OCI-LY3 (cell line): ENCODE measurements at regions not wholly inside any gene's neighbourhood (a gene's known extent, or its start where the extent isn't known, plus 50 kb on each side); places are given as distances from the start of the nearest gene placed in this dataset.

Experiments used
- H2AFZ ChIP-seq: fragments of 200-600, 300-600 bp; shearing (Covaris generic); 2 replicates; pipeline ENCODE4 v1.6.0; 2014; ENCODE audit warnings: antibody characterized with exemption, low read depth, low read length
- H3K27ac ChIP-seq: fragments of 200-600, 300-600 bp; sonication (generic); 2 replicates; pipeline ENCODE4 v1.5.1; 2014; ENCODE audit warnings: mild to moderate bottlenecking, low read length, moderate library complexity, mixed read lengths
- H3K27me3 ChIP-seq: fragments of 200-600, 300-600 bp; sonication (generic); 2 replicates; pipeline ENCODE4 v1.6.1; 2014; ENCODE audit warnings: low read depth, low read length, mixed read lengths
- H3K36me3 ChIP-seq: fragments of 200-600, 300-600 bp; sonication (generic); replicated peaks from 2 replicates; pipeline ENCODE3; 2014; ENCODE audit warnings: low read depth, low read length, mixed read lengths
- H3K4me1 ChIP-seq: fragments of 300-600, 200-600 bp; sonication (generic); 2 replicates; pipeline ENCODE4 v1.6.1; 2014; ENCODE audit warnings: low read length, mixed read lengths
- H3K4me2 ChIP-seq: fragments of 200-600, 300-600 bp; sonication (generic); 2 replicates; pipeline ENCODE4 v1.6.1; 2014; ENCODE audit warnings: low read length, mixed read lengths
- H3K4me3 ChIP-seq: fragments of 300-600, 200-600 bp; sonication (generic); 2 replicates; pipeline ENCODE4 v1.5.1; 2014; ENCODE audit warnings: antibody characterized with exemption, mild to moderate bottlenecking, low read length, moderate library complexity
- H3K79me2 ChIP-seq: fragments of 300-600, 200-600 bp; shearing (Covaris generic); 2 replicates; pipeline ENCODE4 v1.6.1; 2014; ENCODE audit warnings: mild to moderate bottlenecking, low read length, mixed read lengths
- H3K9ac ChIP-seq: fragments of 300-600, 200-600 bp; shearing (Covaris generic); 2 replicates; pipeline ENCODE4 v1.6.0; 2014; ENCODE audit warnings: mild to moderate bottlenecking, low read length, moderate library complexity
- H3K9me3 ChIP-seq: fragments of 200-600, 300-600 bp; shearing (Covaris generic); 2 replicates; pipeline ENCODE4 v1.6.1; 2014; ENCODE audit warnings: low read length, mixed read lengths; ENCODE audit not compliant: insufficient read depth
- H4K20me1 ChIP-seq: fragments of 200-600, 300-600 bp; sonication (generic); 2 replicates; pipeline ENCODE4 v1.6.1; 2016; ENCODE audit warnings: low read length, mixed read lengths; ENCODE audit not compliant: insufficient read depth
- EZH2phosphoT487 ChIP-seq: fragments of 200-600 bp; shearing (Covaris generic); IDR thresholded peaks from 2 replicates; pipeline ENCODE4 v1.6.1; 2018; ENCODE audit warnings: antibody characterized with exemption, mixed run types, low read depth
- TF ChIP-seq, protein P1 (sequence below): fragments of 200-600, 300-600 bp; sonication (generic); IDR thresholded peaks from 2 replicates; pipeline ENCODE4 v1.5.1; 2014; ENCODE audit warnings: antibody characterized with exemption, low read length, low read depth

DNA sequence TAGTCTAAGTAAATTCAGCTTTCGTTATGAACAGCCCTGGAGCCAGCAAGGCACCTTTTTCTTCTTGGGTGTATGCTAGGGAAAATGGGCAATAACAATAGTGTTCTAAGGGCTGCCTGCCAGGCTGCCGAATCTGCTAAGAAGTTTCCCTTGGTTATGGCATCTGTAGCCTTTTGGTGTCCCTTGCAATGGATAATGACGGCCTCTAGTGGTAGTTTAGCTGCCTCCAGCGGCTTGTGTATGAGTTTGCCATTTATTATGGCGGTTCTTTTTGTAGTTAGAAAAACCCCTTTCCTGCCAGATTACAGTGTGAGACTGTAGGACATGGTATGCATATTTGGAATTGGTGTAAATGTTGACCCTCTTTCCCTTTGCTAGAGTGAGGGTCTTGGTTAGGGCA, 78.9 kb upstream of the SPIN4 start:
- no peak overlapping the region for H3K27ac ChIP-seq
- no peak overlapping the region for H3K4me2 ChIP-seq

DNA sequence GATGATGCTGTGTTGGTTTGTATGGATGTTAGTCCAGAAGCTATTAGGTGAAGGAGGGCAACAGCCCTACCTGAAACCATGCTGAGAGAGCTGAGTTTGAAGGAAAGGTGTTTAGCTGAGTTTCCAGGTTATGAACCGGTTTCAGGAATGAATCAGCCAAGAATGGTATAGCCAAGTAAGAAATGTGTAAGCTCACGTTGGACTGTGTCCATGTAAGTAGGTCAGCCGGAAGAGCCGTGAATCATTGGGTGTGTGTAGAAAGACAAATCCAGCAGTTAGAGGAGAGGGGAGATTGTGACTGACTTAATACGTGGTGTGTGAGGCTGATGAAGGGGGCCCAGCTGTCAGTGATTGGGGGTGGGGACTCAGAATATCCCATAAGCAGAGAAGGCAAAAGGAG, 77.2 kb upstream of the SPIN4 start:
- TF ChIP-seq, protein P1, sequence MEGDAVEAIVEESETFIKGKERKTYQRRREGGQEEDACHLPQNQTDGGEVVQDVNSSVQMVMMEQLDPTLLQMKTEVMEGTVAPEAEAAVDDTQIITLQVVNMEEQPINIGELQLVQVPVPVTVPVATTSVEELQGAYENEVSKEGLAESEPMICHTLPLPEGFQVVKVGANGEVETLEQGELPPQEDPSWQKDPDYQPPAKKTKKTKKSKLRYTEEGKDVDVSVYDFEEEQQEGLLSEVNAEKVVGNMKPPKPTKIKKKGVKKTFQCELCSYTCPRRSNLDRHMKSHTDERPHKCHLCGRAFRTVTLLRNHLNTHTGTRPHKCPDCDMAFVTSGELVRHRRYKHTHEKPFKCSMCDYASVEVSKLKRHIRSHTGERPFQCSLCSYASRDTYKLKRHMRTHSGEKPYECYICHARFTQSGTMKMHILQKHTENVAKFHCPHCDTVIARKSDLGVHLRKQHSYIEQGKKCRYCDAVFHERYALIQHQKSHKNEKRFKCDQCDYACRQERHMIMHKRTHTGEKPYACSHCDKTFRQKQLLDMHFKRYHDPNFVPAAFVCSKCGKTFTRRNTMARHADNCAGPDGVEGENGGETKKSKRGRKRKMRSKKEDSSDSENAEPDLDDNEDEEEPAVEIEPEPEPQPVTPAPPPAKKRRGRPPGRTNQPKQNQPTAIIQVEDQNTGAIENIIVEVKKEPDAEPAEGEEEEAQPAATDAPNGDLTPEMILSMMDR, result no peak
- no peak for TF ChIP-seq EZH2phosphoT487
- Histone ChIP-seq H3K36me3 (no peaks in the 10 kb centered on the region), H3K4me1 (no peaks in the 10 kb centered on the region), H3K4me2 (no peak overlapping the region), H2AFZ (no peak overlapping the region), H4K20me1 (no peaks in the 10 kb centered on the region), H3K9me3 (no peaks in the 10 kb centered on the region), H3K27ac (no peak overlapping the region), H3K4me3 (no peak overlapping the region), H3K9ac (no peak overlapping the region), H3K79me2 (no peaks in the 10 kb centered on the region), H3K27me3 (no peaks in the 10 kb centered on the region)

More for the DNA sequence above, 78.9 kb upstream of the SPIN4 start:
- no peaks in the 10 kb centered on the region for H4K20me1 ChIP-seq
- no peak overlapping the region for H2AFZ ChIP-seq
- H3K9ac ChIP-seq, result no peak overlapping the region
- H3K79me2 ChIP-seq, result no peaks in the 10 kb centered on the region
- no peaks in the 10 kb centered on the region for H3K4me1 ChIP-seq
- no peaks in the 10 kb centered on the region for H3K9me3 ChIP-seq
- no peaks in the 10 kb centered on the region for H3K27me3 ChIP-seq
- no peak for TF ChIP-seq EZH2phosphoT487
- TF ChIP-seq, protein P1, result no peak
- H3K4me3 ChIP-seq, result no peak overlapping the region
- H3K36me3 ChIP-seq, result no peaks in the 10 kb centered on the region

DNA sequence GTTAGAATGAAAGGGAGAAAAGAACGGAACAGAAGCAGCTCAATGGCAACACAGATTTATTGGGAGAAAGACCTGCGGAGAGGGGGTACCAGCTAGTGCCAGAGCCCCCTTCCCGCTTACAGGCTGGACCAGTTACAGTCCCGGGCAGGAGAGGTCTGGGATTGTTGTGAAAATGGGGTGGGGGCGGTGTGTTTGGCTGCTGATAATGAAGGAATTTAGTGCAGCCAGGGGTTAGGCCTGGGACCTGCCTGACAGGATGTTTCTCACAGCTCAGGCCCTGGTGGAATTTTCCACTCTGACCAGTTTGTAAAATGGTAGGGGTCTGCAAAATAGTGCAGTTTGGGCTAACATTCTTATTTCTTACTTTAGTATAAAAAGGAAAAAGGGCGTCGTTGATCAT, 75.4 kb upstream of the SPIN4 start:
- Histone ChIP-seq H3K4me3 (no peak overlapping the region), H3K27me3 (no peaks in the 10 kb centered on the region), H3K36me3 (no peaks in the 10 kb centered on the region), H4K20me1 (no peaks in the 10 kb centered on the region), H3K4me1 (no peaks in the 10 kb centered on the region), H3K79me2 (no peaks in the 10 kb centered on the region), H3K9me3 (no peaks in the 10 kb centered on the region), H3K27ac (no peak overlapping the region), H3K9ac (no peak overlapping the region), H3K4me2 (no peak overlapping the region), H2AFZ (no peak overlapping the region)
- TF ChIP-seq, protein P1, result no peak
- TF ChIP-seq EZH2phosphoT487, result no peak

DNA sequence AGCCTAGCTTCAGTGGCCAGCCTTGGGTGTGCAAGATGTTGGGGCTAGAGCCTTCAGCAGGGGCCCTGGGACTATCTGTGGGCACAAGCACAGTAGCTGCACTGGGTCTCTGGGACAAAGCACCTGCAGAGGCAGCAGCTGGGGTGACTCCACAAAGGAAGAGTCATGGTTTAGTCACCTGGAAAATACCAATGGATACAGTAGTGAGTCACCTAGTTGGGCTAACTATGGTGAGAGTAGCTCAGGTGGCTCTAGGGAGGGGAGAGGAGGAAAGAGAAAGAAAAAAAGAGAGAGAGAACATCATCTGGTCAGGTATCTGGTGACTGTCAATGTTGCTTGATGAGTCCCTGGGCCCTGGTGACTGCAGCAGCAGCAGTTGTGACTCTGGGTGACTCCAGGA, 72.9 kb upstream of the SPIN4 start:
- Histone ChIP-seq H3K27me3 (no peaks in the 10 kb centered on the region), H3K4me3 (no peak overlapping the region), H3K36me3 (no peaks in the 10 kb centered on the region), H3K9me3 (no peaks in the 10 kb centered on the region), H2AFZ (no peak overlapping the region), H3K4me1 (no peaks in the 10 kb centered on the region), H4K20me1 (no peaks in the 10 kb centered on the region), H3K79me2 (no peaks in the 10 kb centered on the region), H3K27ac (no peak overlapping the region), H3K4me2 (no peak overlapping the region), H3K9ac (no peak overlapping the region)
- TF ChIP-seq EZH2phosphoT487, result no peak
- TF ChIP-seq, protein P1, result no peak
